Mammary epithelial cell (primary cell): ENCODE measurements at regions not wholly inside any gene's neighbourhood (a gene's known extent, or its start where the extent isn't known, plus 50 kb on each side); places are given as distances from the start of the nearest gene placed in this dataset.
"Not testable (repeated sequence)": the region's sequence is repeated elsewhere in the genome, so short reads cannot be mapped to it uniquely, and the experiment has no call there.

Experiments used
- EZH2 ChIP-seq: IDR thresholded peaks from 2 replicates; pipeline ENCODE4 v1.6.1; 2012; ENCODE audit warnings: low read length, inconsistent platforms, borderline replicate concordance
- TF ChIP-seq, protein P1 (sequence below), 2 donors: IDR thresholded peaks in 1 of 2; conservative IDR thresholded peaks in 1 of 2; 2 replicates each; pipeline ENCODE4 v1.5.1; 2011 to 2012; ENCODE audit warnings: inconsistent platforms in 2 of 2, low read length in 2 of 2, mild to moderate bottlenecking in 2 of 2, control low read depth in 1 of 2, low read depth in 1 of 2; ENCODE audit not compliant: insufficient read depth in 1 of 2; ENCODE audit errors: extremely low read depth in 1 of 2

DNA sequence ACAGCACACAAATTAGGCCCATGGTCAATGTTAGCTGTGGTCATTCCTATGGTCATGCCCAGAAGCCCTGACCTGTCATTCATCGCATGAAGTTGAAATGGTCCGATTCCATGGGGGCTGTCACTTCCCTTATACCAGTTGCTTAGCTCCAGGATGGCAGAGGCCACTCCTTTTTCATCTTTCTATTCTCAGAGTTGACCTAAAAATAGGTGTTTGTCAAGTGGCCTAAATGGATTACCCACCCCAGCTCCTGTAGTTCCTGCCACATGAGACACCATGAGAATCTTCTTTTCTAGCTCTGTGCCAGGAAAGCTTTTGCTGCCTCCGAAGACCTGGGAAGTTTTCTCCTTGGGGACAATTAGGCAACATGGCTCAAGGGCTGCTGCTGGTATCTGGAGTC lies 141.2 kb upstream of the TRIM73 start:
- TF ChIP-seq, protein P1, sequence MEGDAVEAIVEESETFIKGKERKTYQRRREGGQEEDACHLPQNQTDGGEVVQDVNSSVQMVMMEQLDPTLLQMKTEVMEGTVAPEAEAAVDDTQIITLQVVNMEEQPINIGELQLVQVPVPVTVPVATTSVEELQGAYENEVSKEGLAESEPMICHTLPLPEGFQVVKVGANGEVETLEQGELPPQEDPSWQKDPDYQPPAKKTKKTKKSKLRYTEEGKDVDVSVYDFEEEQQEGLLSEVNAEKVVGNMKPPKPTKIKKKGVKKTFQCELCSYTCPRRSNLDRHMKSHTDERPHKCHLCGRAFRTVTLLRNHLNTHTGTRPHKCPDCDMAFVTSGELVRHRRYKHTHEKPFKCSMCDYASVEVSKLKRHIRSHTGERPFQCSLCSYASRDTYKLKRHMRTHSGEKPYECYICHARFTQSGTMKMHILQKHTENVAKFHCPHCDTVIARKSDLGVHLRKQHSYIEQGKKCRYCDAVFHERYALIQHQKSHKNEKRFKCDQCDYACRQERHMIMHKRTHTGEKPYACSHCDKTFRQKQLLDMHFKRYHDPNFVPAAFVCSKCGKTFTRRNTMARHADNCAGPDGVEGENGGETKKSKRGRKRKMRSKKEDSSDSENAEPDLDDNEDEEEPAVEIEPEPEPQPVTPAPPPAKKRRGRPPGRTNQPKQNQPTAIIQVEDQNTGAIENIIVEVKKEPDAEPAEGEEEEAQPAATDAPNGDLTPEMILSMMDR (conservative IDR thresholded peaks at IDR 0.05 in 1 of 2, IDR thresholded peaks at IDR 0.05 in 1 of 2; ENCODE audit: extremely low read depth in 1 of 2, insufficient read depth in 1 of 2, low read depth in 1 of 2, low read length in 2 of 2), result not testable (repeated sequence)
- TF ChIP-seq EZH2, result not testable (repeated sequence)
